ENCODE measurements at regions not wholly inside any gene's neighbourhood (a gene's known extent, or its start where the extent isn't known, plus 50 kb on each side); places are given as distances from the start of the nearest gene placed in this dataset.

DNA sequence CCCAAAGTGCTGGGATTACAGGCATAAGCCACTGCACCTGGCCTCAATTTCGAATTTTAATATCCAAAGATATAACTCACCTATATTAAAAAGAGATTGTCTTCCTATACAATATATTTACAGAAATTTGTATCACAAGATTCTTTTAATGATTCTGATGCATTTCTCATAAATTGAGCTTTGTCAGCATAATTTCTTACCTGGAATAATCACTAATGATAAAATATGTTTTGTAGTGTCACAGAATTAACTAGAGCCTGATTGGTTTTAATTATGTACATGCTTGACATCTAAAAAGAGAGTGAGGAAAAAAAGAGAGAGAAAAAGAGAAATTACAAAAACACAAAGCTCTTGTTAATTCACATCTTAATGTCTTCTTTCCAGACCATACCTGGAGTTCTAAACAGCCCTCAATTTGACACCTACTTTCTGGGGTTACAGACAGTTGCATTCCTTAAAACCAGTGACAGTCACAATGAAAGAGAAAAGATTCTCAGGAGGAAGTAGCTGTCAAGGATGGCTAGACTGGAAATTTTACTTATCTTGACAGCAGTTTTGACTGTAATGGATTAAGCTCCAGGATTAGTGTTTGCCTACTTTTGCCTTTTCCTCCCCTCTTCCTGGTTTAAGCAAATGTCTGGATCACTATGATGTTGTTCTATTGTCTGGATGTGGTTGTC, 214.4 kb downstream of the SPRY2 start:
- no peak for DNase-seq

DNA sequence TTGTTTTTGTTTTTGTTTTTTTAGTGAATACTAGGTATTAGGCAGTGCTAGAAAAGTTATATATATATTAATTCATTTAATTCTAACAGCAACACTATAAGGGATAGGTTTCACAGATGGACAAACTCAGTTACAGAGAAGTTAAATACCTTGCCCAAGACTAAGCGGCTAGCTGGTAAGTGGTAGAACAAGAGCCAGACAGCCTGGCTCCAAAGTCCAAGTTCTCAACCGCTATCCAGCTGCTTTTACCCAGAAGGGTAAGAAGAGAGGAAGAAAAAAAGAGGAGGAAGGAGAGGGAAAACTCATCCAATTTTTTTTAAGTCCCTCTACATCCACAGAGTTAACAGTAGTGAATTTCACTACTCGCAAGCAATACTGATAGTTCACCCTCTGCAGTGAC, 217.0 kb downstream of the SPRY2 start:
- no peak for DNase-seq

GRCh38 chr13:80121038-80121437, 219.9 kb downstream of the SPRY2 start:
- no peak for DNase-seq

- no peak for DNase-seq
Measured at GRCh38 chr13:80118506-80118905, 222.4 kb downstream of the SPRY2 start.

- DNase-seq, result no peak
Measured at GRCh38 chr13:80118099-80118498, 222.8 kb downstream of the SPRY2 start.

GRCh38 chr13:80117515-80117914, 223.4 kb downstream of the SPRY2 start:
- no peak for DNase-seq

DNA sequence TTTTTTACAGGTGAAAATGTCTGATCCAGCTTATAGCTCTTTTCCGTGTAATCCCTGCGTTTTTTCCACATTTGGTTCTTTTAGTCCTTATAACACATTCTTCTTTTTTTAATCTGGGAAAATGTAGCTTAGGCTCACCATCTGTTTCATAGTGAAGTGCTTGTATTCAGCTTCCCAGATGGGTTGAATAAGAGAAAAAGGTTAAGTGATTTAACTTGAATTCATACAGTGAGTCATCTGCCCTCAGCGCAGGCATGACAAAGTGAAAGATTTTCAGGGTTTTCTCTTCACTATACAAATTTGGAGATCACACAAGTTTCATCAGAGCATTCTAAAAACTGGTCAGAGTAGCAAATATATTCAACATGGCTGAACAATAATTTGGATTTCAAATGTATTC, 224.8 kb downstream of the SPRY2 start:
- no peak for DNase-seq

GRCh38 chr13:80115616-80116015, 225.3 kb downstream of the SPRY2 start:
- DNase-seq, result no peak

- no peak for DNase-seq
Measured at GRCh38 chr13:80113714-80114454, 227.0 kb downstream of the SPRY2 start.

GRCh38 chr13:80109303-80109702, 231.6 kb downstream of the SPRY2 start:
- no peak for DNase-seq

- no peak for DNase-seq
Measured at GRCh38 chr13:80105350-80105749, 235.6 kb downstream of the SPRY2 start.

GRCh38 chr13:80101040-80101439, 239.9 kb downstream of the SPRY2 start:
- DNase-seq, result no peak

- no peak for DNase-seq
Measured at GRCh38 chr13:80100636-80101035, 240.3 kb downstream of the SPRY2 start.

DNA sequence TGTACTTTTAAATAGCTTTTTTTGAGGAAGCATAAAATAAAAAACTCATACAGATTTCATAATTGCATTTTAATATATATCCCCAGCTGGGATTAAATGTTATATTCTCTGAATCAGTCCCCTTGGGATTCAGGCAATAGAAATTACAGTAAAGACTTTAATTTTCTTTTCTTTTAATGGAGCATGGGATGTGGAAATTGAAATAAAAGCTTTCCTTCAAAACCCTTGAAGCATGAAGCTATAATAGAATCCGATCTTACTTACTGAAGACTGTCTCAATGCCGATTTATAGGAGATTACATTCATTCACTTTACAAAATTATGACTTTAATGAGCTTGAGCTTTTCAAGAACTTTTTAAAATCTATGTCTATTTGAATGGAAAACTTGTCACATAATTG, 243.4 kb downstream of the SPRY2 start:
- no peak for DNase-seq

- DNase-seq, result no peak
Measured at GRCh38 chr13:80096383-80096782, 244.5 kb downstream of the SPRY2 start.

DNA sequence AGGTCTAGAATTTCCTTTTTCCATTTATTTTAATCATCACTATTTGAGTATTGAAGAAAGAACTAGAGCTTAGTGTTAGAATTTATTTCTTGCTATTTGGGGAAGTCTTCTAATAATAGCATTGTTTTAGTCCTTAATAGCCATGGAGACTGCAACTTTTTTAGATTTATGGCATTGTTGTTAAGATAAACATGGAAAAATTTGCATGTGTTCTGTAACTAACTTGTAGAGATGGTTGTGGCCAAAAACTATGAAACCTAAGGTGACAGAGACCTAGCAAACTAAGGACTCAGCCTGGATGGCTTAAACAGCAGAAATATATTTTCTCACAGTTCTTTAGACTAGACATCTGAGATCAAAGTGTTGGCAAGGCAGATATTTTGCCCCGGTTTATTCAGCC, 246.4 kb downstream of the SPRY2 start:
- no peak for DNase-seq

- DNase-seq, result no peak
Measured at GRCh38 chr13:80093888-80094287, 247.0 kb downstream of the SPRY2 start.

GRCh38 chr13:80086304-80086721, 254.6 kb downstream of the SPRY2 start:
- DNase-seq, result no peak

DNA sequence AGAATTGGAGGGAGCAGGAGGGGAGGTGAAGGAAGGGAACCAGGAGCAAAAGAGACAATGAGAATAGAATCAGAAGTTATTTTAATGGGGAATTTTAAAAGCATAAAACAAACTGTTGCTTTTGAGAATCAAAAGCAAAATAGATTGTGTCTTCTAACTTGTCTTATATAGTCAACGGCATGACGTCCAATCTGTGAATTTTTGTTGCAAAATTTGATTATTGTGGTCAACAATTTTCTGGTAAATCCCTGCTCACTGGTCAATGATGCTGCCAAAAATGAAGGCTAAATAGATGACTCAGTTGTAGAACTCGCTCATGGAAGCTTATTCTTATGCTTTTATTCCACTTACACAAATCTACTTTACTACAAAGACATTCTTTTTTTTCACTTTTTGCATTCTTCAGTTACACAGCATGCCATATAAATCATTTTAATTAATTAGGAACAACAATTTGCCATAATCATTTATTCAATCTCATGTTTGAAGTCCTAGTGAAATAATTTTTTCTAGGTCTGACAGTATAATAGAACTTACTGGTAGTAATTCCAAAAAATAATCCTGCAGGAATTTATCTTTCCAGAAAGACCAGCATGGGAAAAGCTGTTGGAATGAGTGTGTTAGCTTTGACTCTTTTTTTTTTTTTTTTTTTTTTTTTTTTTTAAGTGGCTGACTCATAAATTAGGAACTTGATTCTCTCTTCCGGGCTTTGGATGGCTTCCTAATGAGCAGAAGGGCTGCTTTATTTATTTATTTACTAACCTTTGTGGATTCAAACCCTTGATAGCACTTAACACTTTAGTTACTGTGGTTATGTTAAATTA, 256.9 kb downstream of the SPRY2 start:
- peak; percentile 39 for DNase-seq

DNA sequence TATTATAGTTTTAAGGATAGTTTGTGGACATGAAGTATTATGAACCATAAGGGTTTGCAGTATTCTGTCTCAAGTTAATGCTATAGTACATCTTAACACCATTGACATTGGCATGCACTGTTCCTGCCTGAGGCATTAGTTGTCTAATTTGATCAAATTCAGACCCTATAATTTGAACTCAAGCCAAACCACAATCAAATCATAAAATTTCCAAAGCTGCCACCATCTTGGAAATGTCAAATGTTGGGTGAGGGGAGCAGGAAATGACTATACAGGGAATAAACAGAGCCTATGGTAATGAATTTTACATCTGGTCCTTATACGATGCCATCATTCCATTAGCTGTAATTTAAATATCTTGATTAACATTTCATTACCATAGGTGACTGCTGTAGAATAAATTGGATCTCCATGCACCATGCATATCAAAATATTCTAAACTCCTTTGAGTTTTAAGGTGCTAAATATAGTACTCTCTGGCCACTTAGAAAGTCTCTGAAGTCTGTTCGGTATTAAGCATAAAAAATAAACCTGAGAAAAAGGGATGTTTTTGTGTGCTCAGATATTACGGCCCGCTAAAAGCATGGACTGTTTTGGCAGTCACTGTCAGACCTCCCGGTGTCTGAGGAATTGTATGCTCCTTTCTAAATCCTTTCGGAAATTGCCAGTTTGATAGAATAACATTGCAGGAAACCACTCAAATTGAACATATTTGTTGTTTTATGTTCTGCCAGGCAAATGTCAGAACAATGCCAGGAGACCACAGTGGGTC, 257.7 kb downstream of the SPRY2 start:
- no peak for DNase-seq

DNA sequence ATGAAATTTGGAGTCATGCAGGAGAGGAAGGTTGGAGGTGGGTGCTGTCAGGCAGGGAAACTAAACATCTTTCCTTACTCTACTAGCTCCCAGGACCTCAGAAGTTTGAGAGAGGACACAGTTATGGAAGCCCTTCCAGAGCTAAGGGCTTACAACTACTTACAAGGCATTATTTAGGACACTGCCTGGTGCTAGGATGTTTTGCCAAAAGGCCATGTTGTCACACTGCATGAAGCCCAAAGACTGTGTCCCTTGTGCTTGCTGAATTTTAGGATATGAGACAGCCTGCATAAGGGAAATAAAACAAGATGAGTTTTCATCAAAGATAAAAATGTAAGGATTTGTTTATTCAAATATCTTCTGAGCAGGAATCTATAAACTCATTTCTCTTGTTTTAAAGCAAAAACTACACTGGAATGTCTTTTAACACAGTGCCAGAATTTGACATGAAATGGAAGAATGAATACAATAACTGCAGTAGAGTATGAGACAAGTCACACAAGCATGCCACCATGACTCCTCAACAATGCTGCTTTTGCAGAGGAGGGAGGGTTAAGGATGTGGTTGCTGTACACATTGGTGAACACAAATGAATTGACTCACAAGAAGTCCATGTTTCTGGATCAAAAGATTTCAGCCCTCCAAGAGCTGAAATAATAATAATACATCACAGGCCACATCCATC, 258.4 kb downstream of the SPRY2 start:
- no peak for DNase-seq

DNA sequence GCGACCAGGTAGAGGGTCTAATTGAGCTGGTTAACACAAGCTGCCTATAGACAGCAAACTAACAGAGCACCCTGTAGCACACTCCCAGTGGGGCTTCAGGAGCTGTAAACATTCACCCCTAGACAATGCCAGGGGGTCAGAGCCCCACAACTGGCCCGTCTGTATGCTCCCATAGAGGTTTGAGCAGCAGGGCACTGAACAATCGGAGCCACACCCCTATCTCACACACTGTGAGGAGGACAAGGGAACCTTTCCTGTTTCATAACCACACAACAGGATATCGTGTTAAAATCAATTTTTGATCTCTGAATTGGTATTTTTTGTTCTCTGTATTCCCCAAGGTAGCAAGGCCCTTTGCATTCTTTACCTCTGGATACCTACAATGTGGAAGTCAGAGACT, 266.1 kb downstream of the SPRY2 start:
- DNase-seq, result no peak

Data from right kidney (tissue), 1 donor.